ENCODE measurements at regions not wholly inside any gene's neighbourhood (a gene's known extent, or its start where the extent isn't known, plus 50 kb on each side); places are given as distances from the start of the nearest gene placed in this dataset.
"Not testable (repeated sequence)": the region's sequence is repeated elsewhere in the genome, so short reads cannot be mapped to it uniquely, and the experiment has no call there.

DNA sequence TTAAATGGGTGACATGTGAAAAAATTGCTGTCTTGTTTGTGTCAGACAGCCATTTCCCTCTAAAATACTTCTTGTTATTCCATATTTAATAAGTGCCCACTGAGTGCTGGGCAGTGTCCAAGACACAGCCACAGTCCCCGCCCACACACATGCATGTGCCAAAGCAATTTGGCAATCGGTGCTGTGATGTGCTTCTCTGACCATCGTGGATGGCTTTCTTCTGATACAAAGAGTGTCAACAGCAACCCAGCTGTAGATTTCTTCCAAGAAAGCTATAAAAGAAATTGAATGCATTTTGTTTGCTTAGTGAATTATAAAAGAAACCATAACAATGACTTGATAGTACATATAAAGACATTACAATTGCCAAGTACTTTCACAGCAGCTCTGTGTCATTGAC lies 140.5 kb upstream of the ATXN1 start:
- Mint-ChIP-seq H3K4me1 (ENCODE audit: low read depth) (peaks cover 33% of the 10 kb centered on the region), H3K36me3 (ENCODE audit: low read depth) (no peaks in the 10 kb centered on the region), H3K4me3 (no peak overlapping the region), H3K27me3 (ENCODE audit: insufficient read depth) (no peaks in the 10 kb centered on the region), H3K9me3 (no peaks in the 10 kb centered on the region), H3K27ac (no peak overlapping the region)
- DNase-seq = no peak
- TF ChIP-seq, protein P1, sequence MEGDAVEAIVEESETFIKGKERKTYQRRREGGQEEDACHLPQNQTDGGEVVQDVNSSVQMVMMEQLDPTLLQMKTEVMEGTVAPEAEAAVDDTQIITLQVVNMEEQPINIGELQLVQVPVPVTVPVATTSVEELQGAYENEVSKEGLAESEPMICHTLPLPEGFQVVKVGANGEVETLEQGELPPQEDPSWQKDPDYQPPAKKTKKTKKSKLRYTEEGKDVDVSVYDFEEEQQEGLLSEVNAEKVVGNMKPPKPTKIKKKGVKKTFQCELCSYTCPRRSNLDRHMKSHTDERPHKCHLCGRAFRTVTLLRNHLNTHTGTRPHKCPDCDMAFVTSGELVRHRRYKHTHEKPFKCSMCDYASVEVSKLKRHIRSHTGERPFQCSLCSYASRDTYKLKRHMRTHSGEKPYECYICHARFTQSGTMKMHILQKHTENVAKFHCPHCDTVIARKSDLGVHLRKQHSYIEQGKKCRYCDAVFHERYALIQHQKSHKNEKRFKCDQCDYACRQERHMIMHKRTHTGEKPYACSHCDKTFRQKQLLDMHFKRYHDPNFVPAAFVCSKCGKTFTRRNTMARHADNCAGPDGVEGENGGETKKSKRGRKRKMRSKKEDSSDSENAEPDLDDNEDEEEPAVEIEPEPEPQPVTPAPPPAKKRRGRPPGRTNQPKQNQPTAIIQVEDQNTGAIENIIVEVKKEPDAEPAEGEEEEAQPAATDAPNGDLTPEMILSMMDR (IDR thresholded peaks at IDR 0.05) = no peak

DNA sequence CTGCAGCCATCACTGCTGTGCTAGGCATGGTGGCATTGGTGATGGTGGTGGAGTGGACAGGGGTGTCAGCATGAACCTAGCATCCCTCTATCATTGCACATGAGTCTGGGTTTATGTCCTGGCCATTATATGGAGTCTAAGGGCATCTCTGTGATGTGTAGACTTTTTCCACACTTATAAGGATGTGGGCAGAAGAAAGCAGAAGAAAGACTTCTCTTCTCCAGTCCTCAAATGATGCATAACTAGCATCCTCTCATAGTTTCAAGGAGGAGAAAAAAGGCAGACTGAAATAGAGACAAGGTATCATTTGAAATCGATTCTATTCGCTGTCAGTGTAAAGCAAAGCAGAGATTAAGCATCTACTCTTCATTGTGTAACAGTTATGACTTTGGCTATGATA lies 140.0 kb upstream of the ATXN1 start:
- H3K27me3 Mint-ChIP-seq (ENCODE audit: insufficient read depth) = no peaks in the 10 kb centered on the region; the same call in 1 of the 2 replicates
- no peaks in the 10 kb centered on the region for H3K36me3 Mint-ChIP-seq (ENCODE audit: low read depth)
- H3K27ac Mint-ChIP-seq = no peak overlapping the region
- no peaks in the 10 kb centered on the region for H3K9me3 Mint-ChIP-seq
- peaks cover 33% of the 10 kb centered on the region for H3K4me1 Mint-ChIP-seq (ENCODE audit: low read depth)
- no peak for DNase-seq
- TF ChIP-seq, protein P1 (IDR thresholded peaks at IDR 0.05) = no peak
- no peak overlapping the region for H3K4me3 Mint-ChIP-seq

DNA sequence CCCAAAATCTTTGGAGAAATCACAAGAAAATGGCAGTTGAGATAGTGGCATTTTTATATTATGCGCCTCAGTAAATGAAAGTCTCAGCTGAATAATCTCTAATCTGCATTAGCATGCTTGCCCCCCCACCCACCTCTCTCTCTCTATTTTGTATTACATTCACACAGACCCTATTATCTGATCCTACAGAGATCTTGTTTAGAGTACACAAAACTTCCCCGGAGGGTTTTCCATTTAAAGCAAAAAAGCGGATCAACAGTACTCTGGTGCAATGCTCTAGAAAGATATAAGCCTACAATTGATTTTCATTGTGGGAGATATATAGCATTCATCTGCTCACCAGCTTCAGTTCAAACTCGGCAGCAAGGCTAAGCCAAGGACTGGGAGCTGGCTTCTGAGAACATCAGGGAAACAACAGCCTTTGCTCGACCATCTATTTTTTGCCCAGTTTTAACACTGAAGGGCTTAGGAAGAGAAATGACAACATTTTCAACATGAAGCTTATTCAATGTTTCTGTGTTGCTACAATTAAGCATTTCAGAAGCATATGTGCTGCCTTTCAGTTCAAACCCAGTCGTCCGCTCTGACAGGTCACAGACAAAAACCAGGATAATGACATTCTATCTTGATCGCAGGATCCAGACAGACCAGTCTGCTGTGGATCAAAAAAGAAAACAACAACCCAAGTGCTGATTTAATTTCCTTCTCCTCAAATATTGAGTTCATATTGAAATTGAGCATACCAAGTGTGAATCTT lies 137.6 kb upstream of the ATXN1 start:
- TF ChIP-seq, protein P1 (IDR thresholded peaks at IDR 0.05) = no peak
- H3K4me3 Mint-ChIP-seq = no peak overlapping the region
- peaks cover 14% of the 10 kb centered on the region for H3K9me3 Mint-ChIP-seq
- H3K36me3 Mint-ChIP-seq (ENCODE audit: low read depth) = peaks cover 4% of the 10 kb centered on the region; the same call in 1 of the 2 replicates
- DNase-seq = no peak
- no peak overlapping the region for H3K27ac Mint-ChIP-seq
- H3K27me3 Mint-ChIP-seq (ENCODE audit: insufficient read depth) = no peaks in the 10 kb centered on the region; the same call in 1 of the 2 replicates
- H3K4me1 Mint-ChIP-seq (ENCODE audit: low read depth) = peaks cover 26% of the 10 kb centered on the region

DNA sequence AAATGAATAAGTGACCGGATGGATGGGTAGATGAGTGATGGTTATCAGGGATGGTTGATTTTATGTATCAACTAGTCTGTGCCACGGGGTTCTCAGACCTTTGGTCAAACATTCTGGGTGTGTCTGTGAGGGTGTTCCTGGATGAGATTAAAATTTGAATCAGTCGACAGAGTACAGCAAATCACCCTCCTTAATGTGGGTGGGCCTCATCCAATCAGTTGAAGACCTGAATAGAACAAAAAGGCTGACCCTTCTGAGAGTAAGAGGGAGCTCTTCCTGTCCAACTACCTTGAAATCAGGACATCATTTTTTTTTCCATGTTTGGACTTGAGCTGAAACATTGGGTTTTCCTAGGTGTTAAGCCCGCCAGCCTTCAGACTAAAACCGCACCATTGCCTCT lies 136.4 kb upstream of the ATXN1 start:
- H3K4me1 Mint-ChIP-seq (ENCODE audit: low read depth) = peaks cover 14% of the 10 kb centered on the region
- DNase-seq = no peak
- H3K27ac Mint-ChIP-seq = no peak overlapping the region
- no peaks in the 10 kb centered on the region; the same call in 1 of the 2 replicates for H3K27me3 Mint-ChIP-seq (ENCODE audit: insufficient read depth)
- H3K36me3 Mint-ChIP-seq (ENCODE audit: low read depth) = peaks cover 4% of the 10 kb centered on the region; the same call in 1 of the 2 replicates
- H3K4me3 Mint-ChIP-seq = no peak overlapping the region
- TF ChIP-seq, protein P1 (IDR thresholded peaks at IDR 0.05) = no peak
- peaks cover 14% of the 10 kb centered on the region for H3K9me3 Mint-ChIP-seq

DNA sequence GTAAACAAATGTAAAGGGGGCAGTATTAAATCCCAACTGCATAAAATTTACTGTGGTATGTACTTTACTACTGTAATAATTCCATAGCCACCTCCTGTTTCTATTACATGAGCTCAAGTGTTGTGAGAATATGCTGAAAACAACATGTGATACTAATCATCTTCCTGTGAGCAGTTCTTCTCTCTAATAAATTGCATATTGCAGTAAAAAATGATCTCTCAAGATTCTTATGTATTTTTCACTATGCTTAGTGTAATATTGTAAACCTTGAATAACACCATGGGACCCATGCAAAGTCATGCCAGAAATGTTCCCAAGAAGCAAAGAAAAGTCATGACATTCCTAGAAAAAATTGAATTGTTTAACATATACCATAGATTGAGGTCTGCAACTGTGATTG lies 133.0 kb upstream of the ATXN1 start:
- Mint-ChIP-seq H3K36me3 (ENCODE audit: low read depth) (peaks cover 4% of the 10 kb centered on the region; the same call in 1 of the 2 replicates), H3K27me3 (ENCODE audit: insufficient read depth) (no peaks in the 10 kb centered on the region; the same call in 1 of the 2 replicates), H3K4me3 (no peak overlapping the region), H3K27ac (no peak overlapping the region), H3K4me1 (ENCODE audit: low read depth) (peaks cover 3% of the 10 kb centered on the region; the same call in 1 of the 2 replicates), H3K9me3 (peaks cover 14% of the 10 kb centered on the region)
- DNase-seq = no peak
- TF ChIP-seq, protein P1 (IDR thresholded peaks at IDR 0.05) = no peak

DNA sequence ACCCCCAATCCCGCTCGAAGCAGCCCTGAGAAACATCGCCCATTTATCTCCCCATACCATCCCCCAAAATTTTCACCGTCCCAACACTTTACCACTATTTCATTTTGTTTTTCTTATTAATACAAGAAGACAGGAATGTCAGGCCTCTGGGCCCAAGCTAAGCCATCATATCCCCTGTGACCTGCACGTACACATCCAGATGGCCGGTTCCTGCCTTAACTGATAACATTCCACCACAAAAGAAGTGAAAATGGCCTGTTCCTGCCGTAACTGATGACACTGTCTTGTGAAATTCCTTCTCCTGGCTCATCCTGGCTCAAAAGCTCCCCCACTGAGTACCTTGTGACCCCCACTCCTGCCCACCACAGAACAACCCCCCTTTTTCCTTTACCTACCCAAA lies 129.8 kb upstream of the ATXN1 start:
- not testable (repeated sequence) for H3K4me3 Mint-ChIP-seq; H3K36me3 Mint-ChIP-seq (ENCODE audit: low read depth); H3K27ac Mint-ChIP-seq; H3K4me1 Mint-ChIP-seq (ENCODE audit: low read depth); H3K27me3 Mint-ChIP-seq (ENCODE audit: insufficient read depth); DNase-seq
- H3K9me3 Mint-ChIP-seq = peaks cover 14% of the 10 kb centered on the region
